Keratinocyte (primary cell): ENCODE measurements at regions not wholly inside any gene's neighbourhood (a gene's known extent, or its start where the extent isn't known, plus 50 kb on each side); places are given as distances from the start of the nearest gene placed in this dataset.

Experiments
- DNase-seq: peaks from one replicate; pipeline ENCODE4 v3.0.0-alpha.2; 2011; ENCODE audit warnings: low read depth, missing footprints, low spot score
- FAIRE-seq: peaks from 2 replicates; lab custom pipeline; 2011; peaks lifted over from hg19 to GRCh38; lab: Jason Lieb, UNC
- H2AFZ ChIP-seq: 2 replicates; pipeline ENCODE4 v1.6.0; 2012; ENCODE audit warnings: low read length, control low read depth, inconsistent platforms; ENCODE audit not compliant: control insufficient read depth
- H3K27ac ChIP-seq: 2 replicates; pipeline ENCODE4 v1.5.1; 2011; ENCODE audit warnings: low read length; ENCODE audit not compliant: control insufficient read depth, insufficient read depth
- H3K27me3 ChIP-seq: 3 replicates; pipeline ENCODE4 v1.6.0; 2011; ENCODE audit warnings: low read length; ENCODE audit not compliant: control insufficient read depth, insufficient read depth; ENCODE audit errors: extremely low read depth
- H3K36me3 ChIP-seq, 2 experiments: 2 replicates in 1 of 2; 3 replicates in 1 of 2; pipeline ENCODE4 v1.5.1; 2011; ENCODE audit warnings: low read length in 2 of 2, mild to moderate bottlenecking in 1 of 2; ENCODE audit not compliant: control insufficient read depth in 2 of 2, insufficient read depth in 2 of 2; ENCODE audit errors: extremely low read depth in 1 of 2
- H3K4me1 ChIP-seq: 3 replicates; pipeline ENCODE4 v1.5.1; 2011; ENCODE audit warnings: low read length; ENCODE audit not compliant: control insufficient read depth, insufficient read depth; ENCODE audit errors: extremely low read depth
- H3K4me2 ChIP-seq: 3 replicates; pipeline ENCODE4 v1.6.0; 2011; ENCODE audit warnings: low read depth, low read length; ENCODE audit not compliant: control insufficient read depth, insufficient read depth; ENCODE audit errors: extremely low read depth
- H3K4me3 ChIP-seq, 3 experiments: fragments of 200-600 bp in 1 of 3; sonication (generic) in 1 of 3; 2 replicates in 2 of 3; 3 replicates in 1 of 3; pipeline ENCODE4 v1.5.1; 2011 to 2016; ENCODE audit warnings: low read length in 3 of 3, mild to moderate bottlenecking in 3 of 3, control low read depth in 2 of 3, inconsistent platforms in 1 of 3, low read depth in 1 of 3, mixed read lengths in 1 of 3, mixed run types in 1 of 3, moderate library complexity in 1 of 3; ENCODE audit not compliant: control insufficient read depth in 2 of 3, insufficient read depth in 2 of 3; ENCODE audit errors: extremely low read depth in 1 of 3
- H3K79me2 ChIP-seq: 2 replicates; pipeline ENCODE4 v1.6.0; 2012; ENCODE audit warnings: low read length; ENCODE audit not compliant: control insufficient read depth, insufficient read depth
- H3K9ac ChIP-seq: 3 replicates; pipeline ENCODE4 v1.6.0; 2011; ENCODE audit warnings: low read length; ENCODE audit not compliant: control insufficient read depth, insufficient read depth; ENCODE audit errors: extremely low read depth
- H3K9me1 ChIP-seq: 3 replicates; pipeline ENCODE4 v1.6.0; 2011; ENCODE audit warnings: low read length; ENCODE audit not compliant: control insufficient read depth, insufficient read depth; ENCODE audit errors: extremely low read depth
- H3K9me3 ChIP-seq: 2 replicates; pipeline ENCODE4 v1.5.1; 2012; ENCODE audit warnings: low read depth, low read length; ENCODE audit not compliant: control insufficient read depth
- H4K20me1 ChIP-seq: 3 replicates; pipeline ENCODE4 v1.6.0; 2011; ENCODE audit warnings: low read length; ENCODE audit not compliant: control insufficient read depth, insufficient read depth; ENCODE audit errors: extremely low read depth
- EZH2 ChIP-seq: IDR thresholded peaks from one replicate; pipeline ENCODE4 v1.6.1; 2012; ENCODE audit warnings: inconsistent platforms, mild to moderate bottlenecking, low read length, moderate library complexity
- dilution Hi-C: fragments of 300-500 bp; cut with MboI; formaldehyde crosslinking; loops from one replicate; pipeline ENCODE4 v1.7.0; 2020; ENCODE audit warnings: low sequenced_read_pairs; ENCODE audit not compliant: extremely low pct_ligation_motif_present
- TF ChIP-seq, protein P1 (sequence below), 3 experiments: IDR thresholded peaks in 1 of 3; conservative IDR thresholded peaks in 1 of 3; optimal IDR thresholded peaks in 1 of 3; 2 replicates in 2 of 3; 3 replicates in 1 of 3; pipeline versions ENCODE3 to v1.5.1; 2011; ENCODE audit warnings: low read length in 3 of 3, mild to moderate bottlenecking in 3 of 3, moderate library complexity in 2 of 3, control low read depth in 1 of 3, inconsistent platforms in 1 of 3; ENCODE audit not compliant: insufficient read depth in 2 of 3; ENCODE audit errors: extremely low read depth in 1 of 3

DNA sequence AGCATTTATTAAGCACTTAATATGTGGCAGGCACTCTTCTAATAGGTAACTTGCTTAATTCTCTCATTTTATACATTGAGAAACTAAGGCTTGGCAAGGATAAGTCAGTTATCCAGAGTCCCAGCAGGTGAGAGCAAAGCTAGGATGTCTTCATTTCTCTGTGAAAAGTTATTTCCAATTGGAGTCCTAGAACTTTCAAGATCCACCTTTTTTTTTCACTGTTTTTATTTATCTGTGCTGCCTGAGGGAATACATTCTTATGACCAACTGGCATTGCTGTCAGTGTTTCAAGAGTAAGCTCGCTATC lies 56.2 kb upstream of the ETAA1 start:
- no peaks in the 10 kb centered on the region for H3K79me2 ChIP-seq
- no peaks in the 10 kb centered on the region for H3K27me3 ChIP-seq
- no peak overlapping the region for H3K4me2 ChIP-seq
- H3K9me3 ChIP-seq = no peaks in the 10 kb centered on the region
- no peak overlapping the region for H3K9ac ChIP-seq
- H3K36me3 ChIP-seq = no peaks in the 10 kb centered on the region
- H3K4me1 ChIP-seq = no peaks in the 10 kb centered on the region
- dilution Hi-C loops = no loop called here
- DNase-seq = no peak
- no peak overlapping the region for H2AFZ ChIP-seq
- TF ChIP-seq EZH2 = no peak
- TF ChIP-seq, protein P1, sequence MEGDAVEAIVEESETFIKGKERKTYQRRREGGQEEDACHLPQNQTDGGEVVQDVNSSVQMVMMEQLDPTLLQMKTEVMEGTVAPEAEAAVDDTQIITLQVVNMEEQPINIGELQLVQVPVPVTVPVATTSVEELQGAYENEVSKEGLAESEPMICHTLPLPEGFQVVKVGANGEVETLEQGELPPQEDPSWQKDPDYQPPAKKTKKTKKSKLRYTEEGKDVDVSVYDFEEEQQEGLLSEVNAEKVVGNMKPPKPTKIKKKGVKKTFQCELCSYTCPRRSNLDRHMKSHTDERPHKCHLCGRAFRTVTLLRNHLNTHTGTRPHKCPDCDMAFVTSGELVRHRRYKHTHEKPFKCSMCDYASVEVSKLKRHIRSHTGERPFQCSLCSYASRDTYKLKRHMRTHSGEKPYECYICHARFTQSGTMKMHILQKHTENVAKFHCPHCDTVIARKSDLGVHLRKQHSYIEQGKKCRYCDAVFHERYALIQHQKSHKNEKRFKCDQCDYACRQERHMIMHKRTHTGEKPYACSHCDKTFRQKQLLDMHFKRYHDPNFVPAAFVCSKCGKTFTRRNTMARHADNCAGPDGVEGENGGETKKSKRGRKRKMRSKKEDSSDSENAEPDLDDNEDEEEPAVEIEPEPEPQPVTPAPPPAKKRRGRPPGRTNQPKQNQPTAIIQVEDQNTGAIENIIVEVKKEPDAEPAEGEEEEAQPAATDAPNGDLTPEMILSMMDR (optimal IDR thresholded peaks at IDR 0.05 in 1 of 3, IDR thresholded peaks at IDR 0.05 in 1 of 3, conservative IDR thresholded peaks at IDR 0.05 in 1 of 3; ENCODE audit: extremely low read depth in 1 of 3, insufficient read depth in 2 of 3, low read length in 3 of 3) = no peak
- no peaks in the 10 kb centered on the region for H3K9me1 ChIP-seq
- no peaks in the 10 kb centered on the region for H4K20me1 ChIP-seq
- no peak overlapping the region for H3K4me3 ChIP-seq
- no peak for FAIRE-seq
- H3K27ac ChIP-seq = no peak overlapping the region

DNA sequence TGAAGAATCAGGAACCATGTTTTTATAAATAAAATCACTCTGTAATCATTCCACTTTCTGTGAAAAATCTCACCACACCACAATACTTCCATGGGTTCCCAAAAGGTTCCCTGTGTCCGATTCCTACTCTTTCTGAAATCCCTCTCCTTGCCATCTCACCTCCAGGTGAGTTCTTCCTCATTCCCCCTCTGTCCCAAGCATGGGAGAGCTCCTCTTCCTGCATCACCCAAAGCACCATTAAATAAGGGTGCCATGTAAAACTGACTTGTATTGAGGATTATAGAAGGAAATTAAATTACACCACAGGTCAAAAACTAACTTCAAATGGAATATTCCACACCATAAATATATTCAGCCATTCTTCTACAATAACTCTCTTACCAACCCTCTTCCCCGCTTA lies 55.8 kb upstream of the ETAA1 start:
- Histone ChIP-seq H3K9me1 (no peaks in the 10 kb centered on the region), H4K20me1 (no peaks in the 10 kb centered on the region), H3K4me2 (no peak overlapping the region), H3K36me3 (no peaks in the 10 kb centered on the region), H3K79me2 (no peaks in the 10 kb centered on the region), H3K9me3 (no peaks in the 10 kb centered on the region), H3K27ac (no peak overlapping the region), H3K27me3 (no peaks in the 10 kb centered on the region), H3K4me3 (no peak overlapping the region), H3K4me1 (peaks cover 2% of the 10 kb centered on the region), H2AFZ (no peak overlapping the region), H3K9ac (no peak overlapping the region)
- DNase-seq = no peak
- TF ChIP-seq, protein P1 (optimal IDR thresholded peaks at IDR 0.05 in 1 of 3, IDR thresholded peaks at IDR 0.05 in 1 of 3, conservative IDR thresholded peaks at IDR 0.05 in 1 of 3; ENCODE audit: extremely low read depth in 1 of 3, insufficient read depth in 2 of 3, low read length in 3 of 3) = no peak
- TF ChIP-seq EZH2 = no peak
- FAIRE-seq = no peak
- dilution Hi-C loops = no loop called here
